GM12872 (cell line): ENCODE measurements at regions not wholly inside any gene's neighbourhood (a gene's known extent, or its start where the extent isn't known, plus 50 kb on each side); places are given as distances from the start of the nearest gene placed in this dataset.

Source experiments
- CTCF ChIP-seq: IDR thresholded peaks from 3 replicates; pipeline ENCODE4 v1.5.1; 2011; ENCODE audit warnings: low read depth, mild to moderate bottlenecking, low read length, moderate library complexity; ENCODE audit not compliant: insufficient read depth

GRCh38 chr2:198546122-198546521 lies 741.7 kb downstream of the PLCL1 start:
- TF ChIP-seq CTCF: no peak

- TF ChIP-seq CTCF: no peak
These were observed 741.0 kb downstream of the PLCL1 start for GRCh38 chr2:198545411-198545810.

DNA sequence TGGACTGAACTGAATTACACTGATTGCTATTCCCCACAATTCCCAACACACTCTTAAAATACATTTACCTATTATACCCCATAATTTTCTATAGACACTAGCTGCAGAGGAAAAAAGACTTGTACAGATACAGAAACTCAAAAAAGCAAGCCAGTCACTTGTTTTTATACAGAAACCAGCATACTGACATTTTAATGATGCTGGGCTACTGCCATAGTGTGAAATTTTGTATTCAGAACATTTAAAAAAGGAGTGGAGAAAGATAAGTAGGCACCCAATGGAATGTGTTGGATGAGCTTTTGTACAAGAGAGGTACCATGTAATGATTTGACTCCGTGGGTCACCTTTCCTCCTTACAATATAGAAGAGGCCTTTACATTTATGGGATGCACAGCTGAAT lies 740.1 kb downstream of the PLCL1 start:
- TF ChIP-seq CTCF: no peak

GRCh38 chr2:198534756-198535155 lies 730.4 kb downstream of the PLCL1 start:
- TF ChIP-seq CTCF: no peak

- TF ChIP-seq CTCF: no peak
These were observed 721.0 kb downstream of the PLCL1 start for GRCh38 chr2:198525211-198525969.

DNA sequence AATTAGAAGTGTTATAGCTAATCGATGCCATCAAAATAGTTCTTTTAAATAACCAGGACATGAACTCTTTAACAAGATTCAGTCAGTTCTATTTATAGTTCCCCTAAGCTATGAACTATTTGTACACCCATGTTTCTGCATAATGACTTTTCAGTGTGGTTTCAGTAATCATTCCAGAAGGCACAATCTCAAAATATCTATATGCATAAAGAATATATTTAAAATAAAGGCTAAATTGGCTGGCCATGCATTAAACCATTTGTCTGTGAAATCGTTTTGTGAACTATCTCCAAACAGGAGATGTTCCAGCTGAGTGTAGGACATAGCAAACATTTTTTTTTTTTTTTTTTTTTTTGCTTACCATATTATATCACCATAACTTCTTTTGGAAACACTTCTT lies 719.3 kb downstream of the PLCL1 start:
- no peak for TF ChIP-seq CTCF

GRCh38 chr2:198518935-198519334 lies 714.5 kb downstream of the PLCL1 start:
- TF ChIP-seq CTCF: no peak
